Neuronal stem cell (in vitro differentiated cells): ENCODE measurements at regions not wholly inside any gene's neighbourhood (a gene's known extent, or its start where the extent isn't known, plus 50 kb on each side); places are given as distances from the start of the nearest gene placed in this dataset.

Experiments
- DNase-seq: peaks from one replicate; pipeline ENCODE4 v3.0.0-alpha.2; 2013; ENCODE audit warnings: low spot score
- H2AFZ ChIP-seq: one replicate; pipeline ENCODE4 v1.6.1; 2013; ENCODE audit warnings: mild to moderate bottlenecking, low read length, inconsistent platforms
- H2AK5ac ChIP-seq: 2 replicates; pipeline ENCODE4 v1.6.1; 2013; ENCODE audit warnings: low read depth, mild to moderate bottlenecking, inconsistent platforms, low read length, moderate library complexity, mixed read lengths
- H2BK120ac ChIP-seq: 2 replicates; pipeline ENCODE4 v1.6.1; 2013; ENCODE audit warnings: low read depth, mild to moderate bottlenecking, inconsistent platforms, low read length, moderate library complexity, mixed read lengths
- H2BK12ac ChIP-seq: one replicate; pipeline ENCODE4 v1.6.1; 2013; ENCODE audit warnings: low read length, inconsistent platforms
- H2BK15ac ChIP-seq: 2 replicates; pipeline ENCODE4 v1.6.1; 2013; ENCODE audit warnings: mild to moderate bottlenecking, low read length, inconsistent platforms, mixed read lengths
- H2BK5ac ChIP-seq: one replicate; pipeline ENCODE4 v1.6.1; 2013; ENCODE audit warnings: inconsistent platforms, mild to moderate bottlenecking, low read length, moderate library complexity
- H3K14ac ChIP-seq: one replicate; pipeline ENCODE4 v1.6.1; 2013; ENCODE audit warnings: low read length, inconsistent platforms
- H3K18ac ChIP-seq: 2 replicates; pipeline ENCODE4 v1.6.1; 2013; ENCODE audit warnings: low read length, inconsistent platforms
- H3K23ac ChIP-seq: 2 replicates; pipeline ENCODE4 v1.6.1; 2013; ENCODE audit warnings: low read depth, mild to moderate bottlenecking, mixed read lengths, low read length, inconsistent platforms; ENCODE audit not compliant: poor library complexity
- H3K27ac ChIP-seq: replicated peaks from 3 replicates; pipeline ENCODE4 v1.5.1; 2013; ENCODE audit warnings: low read length, inconsistent platforms
- H3K27me3 ChIP-seq, 3 experiments: 2 replicates each; pipeline ENCODE4 v1.6.1; 2013; ENCODE audit warnings: low read length in 3 of 3, mild to moderate bottlenecking in 2 of 3, inconsistent platforms in 1 of 3, low read depth in 1 of 3, mixed read lengths in 1 of 3, moderate library complexity in 1 of 3; ENCODE audit not compliant: control insufficient read depth in 3 of 3, insufficient read depth in 3 of 3
- H3K36me3 ChIP-seq, 2 donors: replicated peaks in 1 of 2; 2 replicates each; pipeline ENCODE4 v1.6.1; 2013; ENCODE audit warnings: low read length in 2 of 2; ENCODE audit not compliant: control insufficient read depth in 2 of 2, insufficient read depth in 2 of 2
- H3K4ac ChIP-seq: 2 replicates; pipeline ENCODE4 v1.6.1; 2013; ENCODE audit warnings: inconsistent platforms, mild to moderate bottlenecking, low read length, moderate library complexity
- H3K4me1 ChIP-seq, 2 donors: 1 replicate in 1 of 2; 2 replicates in 1 of 2; pipeline ENCODE4 v1.6.1; 2013; ENCODE audit warnings: low read length in 2 of 2, low read depth in 1 of 2; ENCODE audit not compliant: control insufficient read depth in 2 of 2, insufficient read depth in 1 of 2
- H3K4me2 ChIP-seq: one replicate; pipeline ENCODE4 v1.6.1; 2013; ENCODE audit warnings: mild to moderate bottlenecking, low read length, inconsistent platforms; ENCODE audit not compliant: insufficient read depth, poor library complexity, severe bottlenecking
- H3K4me3 ChIP-seq, 2 donors: 2 replicates each; pipeline ENCODE4 v1.5.1; 2013; ENCODE audit warnings: low read length in 2 of 2, mild to moderate bottlenecking in 2 of 2, inconsistent platforms in 1 of 2, moderate library complexity in 1 of 2
- H3K79me1 ChIP-seq: one replicate; pipeline ENCODE4 v1.6.1; 2013; ENCODE audit warnings: low read depth, mild to moderate bottlenecking, inconsistent platforms, low read length, moderate library complexity
- H3K9ac ChIP-seq: one replicate; pipeline ENCODE4 v1.6.1; 2013; ENCODE audit warnings: mild to moderate bottlenecking, low read depth, low read length, inconsistent platforms; ENCODE audit not compliant: poor library complexity
- H3K9me3 ChIP-seq, 2 donors: replicated peaks in 1 of 2; 2 replicates each; pipeline versions ENCODE3 to v1.6.1; 2013; ENCODE audit warnings: low read length in 2 of 2, mild to moderate bottlenecking in 2 of 2, inconsistent platforms in 1 of 2, low read depth in 1 of 2, mixed read lengths in 1 of 2, moderate library complexity in 1 of 2; ENCODE audit not compliant: control insufficient read depth in 2 of 2, insufficient read depth in 1 of 2
- H4K8ac ChIP-seq: one replicate; pipeline ENCODE4 v1.6.1; 2013; ENCODE audit warnings: low read depth, mild to moderate bottlenecking, inconsistent platforms, low read length, moderate library complexity
- H4K91ac ChIP-seq: one replicate; pipeline ENCODE4 v1.6.1; 2013; ENCODE audit warnings: low read length, low read depth, mild to moderate bottlenecking, inconsistent platforms; ENCODE audit not compliant: poor library complexity
- WGBS, 2 donors: extraction: QIAGEN DNeasy Blood & Tissue Kit; methylation state at CpG; one replicate each; pipeline ENCODE4 v1.1.7; 2013; ENCODE audit warnings: missing lambda C conversion rate in 2 of 2, mixed read lengths in 1 of 2; ENCODE audit not compliant: insufficient read length in 2 of 2, insufficient replicate concordance in 1 of 2; ENCODE audit errors: extremely low coverage in 2 of 2; 5-methylcytosine and 5-hydroxymethylcytosine counted together

GRCh38 chr4:18749391-18749790 is 727.8 kb upstream of the LCORL start:
- Histone ChIP-seq H3K4me3 (no peak overlapping the region), H3K23ac (no peak overlapping the region), H3K27me3 (no peaks in the 10 kb centered on the region), H3K9ac (no peak overlapping the region), H3K4me2 (no peak overlapping the region), H4K91ac (no peak overlapping the region), H2BK15ac (no peak overlapping the region), H2AK5ac (no peak overlapping the region), H2AFZ (no peak overlapping the region), H3K27ac (no peak overlapping the region), H4K8ac (no peak overlapping the region), H3K79me1 (no peaks in the 10 kb centered on the region), H3K18ac (no peak overlapping the region), H2BK5ac (no peak overlapping the region), H3K4ac (no peak overlapping the region), H3K9me3 (no peaks in the 10 kb centered on the region), H3K14ac (no peak overlapping the region), H3K36me3 (no peaks in the 10 kb centered on the region), H2BK120ac (no peak overlapping the region), H2BK12ac (no peak overlapping the region), H3K4me1 (no peaks in the 10 kb centered on the region)
- WGBS, 2 donors: no CpG with 5 or more reads among the region's 2 CpGs
- no peak for DNase-seq

DNA sequence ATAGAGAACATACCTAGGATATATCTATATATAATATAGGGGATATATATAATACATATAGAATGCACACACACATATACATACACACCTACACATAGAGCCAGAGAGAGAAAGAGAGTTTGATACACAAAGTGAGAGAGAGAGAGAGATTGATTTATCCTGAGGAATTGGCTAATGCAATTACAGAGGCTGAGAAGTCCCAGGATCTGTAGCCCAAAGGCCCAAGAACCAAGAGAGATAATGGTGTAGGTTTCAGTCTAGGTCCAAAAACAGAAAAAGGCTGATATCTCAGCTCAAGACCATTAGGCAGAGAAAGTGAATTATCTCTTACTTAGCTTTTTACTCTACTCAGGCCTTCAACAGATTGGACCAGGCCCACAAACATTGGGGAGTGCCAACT is 715.0 kb upstream of the LCORL start:
- Histone ChIP-seq H2BK120ac (no peak overlapping the region), H3K4me3 (no peak overlapping the region), H3K23ac (no peak overlapping the region), H3K27me3 (no peaks in the 10 kb centered on the region), H3K4me1 (no peaks in the 10 kb centered on the region), H2AK5ac (no peak overlapping the region), H3K36me3 (no peaks in the 10 kb centered on the region), H2BK15ac (no peak overlapping the region), H3K27ac (no peak overlapping the region), H3K14ac (no peak overlapping the region), H2AFZ (no peak overlapping the region), H4K8ac (no peak overlapping the region), H3K4me2 (no peak overlapping the region), H3K4ac (no peak overlapping the region), H2BK12ac (no peak overlapping the region), H3K79me1 (no peaks in the 10 kb centered on the region), H3K9me3 (no peaks in the 10 kb centered on the region), H2BK5ac (no peak overlapping the region), H4K91ac (no peak overlapping the region), H3K18ac (no peak overlapping the region), H3K9ac (no peak overlapping the region)
- DNase-seq: no peak

- no peaks in the 10 kb centered on the region for H3K79me1 ChIP-seq
- H3K27me3 ChIP-seq: no peaks in the 10 kb centered on the region
- H2BK15ac ChIP-seq: no peak overlapping the region
- H4K91ac ChIP-seq: no peak overlapping the region
- H3K23ac ChIP-seq: no peak overlapping the region
- no peaks in the 10 kb centered on the region for H3K9me3 ChIP-seq
- H2BK12ac ChIP-seq: no peak overlapping the region
- no peak overlapping the region for H2BK120ac ChIP-seq
- WGBS, 2 donors: no CpG with 5 or more reads among the region's 3 CpGs
- no peak overlapping the region for H3K4ac ChIP-seq
- H2BK5ac ChIP-seq: no peak overlapping the region
- no peak overlapping the region for H3K18ac ChIP-seq
- H3K27ac ChIP-seq: no peak overlapping the region
- no peak overlapping the region for H3K4me2 ChIP-seq
- no peak overlapping the region for H3K9ac ChIP-seq
- no peak overlapping the region for H2AK5ac ChIP-seq
- no peak overlapping the region for H3K14ac ChIP-seq
- no peak overlapping the region for H3K4me3 ChIP-seq
- H2AFZ ChIP-seq: no peak overlapping the region
- H4K8ac ChIP-seq: no peak overlapping the region
- no peaks in the 10 kb centered on the region for H3K4me1 ChIP-seq
- no peaks in the 10 kb centered on the region for H3K36me3 ChIP-seq
- no peak for DNase-seq
Observed at GRCh38 chr4:18735740-18736268, 714.2 kb upstream of the LCORL start.

- Histone ChIP-seq H2BK15ac (no peak overlapping the region), H2BK120ac (no peak overlapping the region), H2AFZ (no peak overlapping the region), H4K8ac (no peak overlapping the region), H2BK12ac (no peak overlapping the region), H3K79me1 (no peaks in the 10 kb centered on the region), H3K27me3 (no peaks in the 10 kb centered on the region), H3K18ac (no peak overlapping the region), H3K4me2 (no peak overlapping the region), H3K36me3 (no peaks in the 10 kb centered on the region), H3K4me1 (no peaks in the 10 kb centered on the region), H2AK5ac (no peak overlapping the region), H3K9ac (no peak overlapping the region), H3K27ac (no peak overlapping the region), H3K14ac (no peak overlapping the region), H3K23ac (no peak overlapping the region), H3K9me3 (no peaks in the 10 kb centered on the region), H2BK5ac (no peak overlapping the region), H3K4ac (no peak overlapping the region), H4K91ac (no peak overlapping the region), H3K4me3 (no peak overlapping the region)
- WGBS, 2 donors: no CpG with 5 or more reads among the region's 2 CpGs
- DNase-seq: no peak
Observed at GRCh38 chr4:18734405-18734804, 712.9 kb upstream of the LCORL start.
